IMR-90 (cell line): ENCODE measurements at regions not wholly inside any gene's neighbourhood (a gene's known extent, or its start where the extent isn't known, plus 50 kb on each side); places are given as distances from the start of the nearest gene placed in this dataset.
"Not testable (repeated sequence)": the region's sequence is repeated elsewhere in the genome, so short reads cannot be mapped to it uniquely, and the experiment has no call there.

Experiments used
- ATAC-seq: fragments of 200-7000 bp; cut with Tn5 transposase; 2 replicates; pipeline ENCODE4 v1.9.1; 2020; ENCODE audit warnings: low read depth, mild to moderate bottlenecking, moderate library complexity
- BruUV-seq: library from RNA; stranded (reverse); fragments of 400-500 nt; replicated peaks from 2 replicates; lab custom pipeline; 2021; lab: Mats Ljungman, UMichigan
- CTCF ChIA-PET: fragments of 300-600 bp; formaldehyde crosslinking; extraction: SDS; loops from one replicate; lab custom pipeline; 2021; ENCODE audit warnings: antibody characterized with exemption; lab: Yijun Ruan, JAX
- POLR2A ChIA-PET: fragments of 300-600 bp; sonication (Branson Sonifier 250); formaldehyde crosslinking; loops from one replicate; lab custom pipeline; 2022; ENCODE audit warnings: antibody characterized with exemption; ENCODE audit not compliant: unreplicated experiment; lab: Charles Lee
- DNase-seq: peaks from one replicate; pipeline ENCODE4 v3.0.0; 2013
- H2AFZ ChIP-seq: replicated peaks from 2 replicates; pipeline ENCODE3; 2013; ENCODE audit warnings: low read length, mild to moderate bottlenecking; ENCODE audit not compliant: poor library complexity
- H2AK5ac ChIP-seq: 2 replicates; pipeline ENCODE4 v1.6.1; 2013; ENCODE audit warnings: low read depth, low read length, inconsistent platforms
- H2AK9ac ChIP-seq: replicated peaks from 2 replicates; pipeline ENCODE3; 2013; ENCODE audit warnings: mild to moderate bottlenecking, low read depth, low read length, moderate library complexity; ENCODE audit not compliant: poor library complexity
- H2BK120ac ChIP-seq: 2 replicates; pipeline ENCODE4 v1.6.1; 2013; ENCODE audit warnings: low read depth, low read length, inconsistent platforms
- H2BK15ac ChIP-seq: 3 replicates; pipeline ENCODE4 v1.6.1; 2013; ENCODE audit warnings: low read depth, low read length, inconsistent platforms
- H2BK20ac ChIP-seq: 2 replicates; pipeline ENCODE4 v1.6.1; 2013; ENCODE audit warnings: low read depth, mild to moderate bottlenecking, inconsistent platforms, low read length, moderate library complexity
- H2BK5ac ChIP-seq: 2 replicates; pipeline ENCODE4 v1.6.1; 2013; ENCODE audit warnings: mild to moderate bottlenecking, low read depth, low read length, inconsistent platforms; ENCODE audit not compliant: poor library complexity, severe bottlenecking
- H3K14ac ChIP-seq: replicated peaks from 2 replicates; pipeline ENCODE4 v1.6.1; 2013; ENCODE audit warnings: low read depth, low read length, inconsistent platforms
- H3K18ac ChIP-seq: 2 replicates; pipeline ENCODE4 v1.6.1; 2013; ENCODE audit warnings: low read depth, low read length, control low read depth
- H3K23ac ChIP-seq: 2 replicates; pipeline ENCODE4 v1.6.1; 2013; ENCODE audit warnings: low read depth, low read length, inconsistent platforms
- H3K27ac ChIP-seq: 2 replicates; pipeline ENCODE4 v1.5.1; 2013; ENCODE audit warnings: mild to moderate bottlenecking, control low read depth, low read length; ENCODE audit not compliant: insufficient read depth
- H3K27me3 ChIP-seq: 2 replicates; pipeline ENCODE4 v1.6.1; 2013; ENCODE audit warnings: low read length; ENCODE audit not compliant: control insufficient read depth, insufficient read depth
- H3K36me3 ChIP-seq: 2 replicates; pipeline ENCODE4 v1.6.1; 2013; ENCODE audit warnings: low read length, mixed read lengths; ENCODE audit not compliant: control insufficient read depth, insufficient read depth
- H3K4ac ChIP-seq: 2 replicates; pipeline ENCODE4 v1.6.1; 2013; ENCODE audit warnings: low read depth, low read length, inconsistent platforms
- H3K4me1 ChIP-seq: 2 replicates; pipeline ENCODE4 v1.6.1; 2013; ENCODE audit warnings: low read length, mixed read lengths; ENCODE audit not compliant: control insufficient read depth, insufficient read depth
- H3K4me2 ChIP-seq: 2 replicates; pipeline ENCODE4 v1.6.1; 2013; ENCODE audit warnings: low read depth, mild to moderate bottlenecking, control low read depth, low read length, moderate library complexity
- H3K4me3 ChIP-seq: 2 replicates; pipeline ENCODE4 v1.5.1; 2013; ENCODE audit warnings: low read depth, mild to moderate bottlenecking, control low read depth, low read length, moderate library complexity; ENCODE audit not compliant: insufficient read depth
- H3K56ac ChIP-seq: 2 replicates; pipeline ENCODE4 v1.6.1; 2013; ENCODE audit warnings: low read length, inconsistent platforms; ENCODE audit not compliant: insufficient read depth; ENCODE audit errors: extremely low read depth
- H3K79me1 ChIP-seq, 2 experiments: 2 replicates each; pipeline ENCODE4 v1.6.1; 2013; ENCODE audit warnings: low read length in 2 of 2, inconsistent platforms in 1 of 2, low read depth in 1 of 2
- H3K9ac ChIP-seq: 2 replicates; pipeline ENCODE4 v1.6.1; 2013; ENCODE audit warnings: low read depth, low read length, control low read depth
- H3K9me1 ChIP-seq: 2 replicates; pipeline ENCODE4 v1.6.1; 2013; ENCODE audit warnings: low read length, inconsistent platforms; ENCODE audit not compliant: insufficient read depth
- H3K9me3 ChIP-seq: 2 replicates; pipeline ENCODE4 v1.6.1; 2013; ENCODE audit warnings: low read length; ENCODE audit not compliant: control insufficient read depth, insufficient read depth
- H4K20me1 ChIP-seq: 2 replicates; pipeline ENCODE4 v1.6.1; 2013; ENCODE audit warnings: low read length, inconsistent platforms; ENCODE audit not compliant: insufficient read depth
- H4K5ac ChIP-seq: 2 replicates; pipeline ENCODE4 v1.6.1; 2013; ENCODE audit warnings: mild to moderate bottlenecking, low read depth, low read length, control low read depth
- H4K8ac ChIP-seq, 2 experiments: 2 replicates each; pipeline ENCODE4 v1.6.1; 2013; ENCODE audit warnings: low read depth in 2 of 2, low read length in 2 of 2, control low read depth in 1 of 2, inconsistent platforms in 1 of 2
- H4K91ac ChIP-seq: 2 replicates; pipeline ENCODE4 v1.6.1; 2013; ENCODE audit warnings: low read depth, low read length, inconsistent platforms; ENCODE audit not compliant: insufficient read depth
- MAFK ChIP-seq: IDR thresholded peaks from 2 replicates; pipeline ENCODE4 v1.6.1; 2012; ENCODE audit warnings: low read depth, low read length, improper control_type of control experiment
- MAZ ChIP-seq: IDR thresholded peaks from 2 replicates; pipeline ENCODE4 v1.6.1; 2012; ENCODE audit warnings: low read depth, mild to moderate bottlenecking, low read length, improper control_type of control experiment, moderate library complexity, borderline replicate concordance
- WGBS, 2 experiments: methylation state at CpG; one replicate each; pipeline versions ENCODE4 v1.1.5 to v1.1.7; 2013; ENCODE audit warnings: missing lambda C conversion rate in 2 of 2; ENCODE audit not compliant: insufficient read length in 1 of 2; ENCODE audit errors: extremely low coverage in 2 of 2; 5-methylcytosine and 5-hydroxymethylcytosine counted together
- dilution Hi-C: fragments of 300-500 bp; cut with HindIII; formaldehyde crosslinking; loops from one replicate; pipeline ENCODE4 v1.14.3; 2018; ENCODE audit warnings: low sequenced_read_pairs; ENCODE audit not compliant: unreplicated experiment
- in situ Hi-C: fragments of 300-500 bp; cut with MboI; formaldehyde crosslinking; loops from 3 replicates; pipeline ENCODE4 v1.14.3; 2019; ENCODE audit warnings: low sequenced_read_pairs, inconsistent platforms, mixed read lengths
- intact Hi-C: fragments of 100-400 bp; cut with micrococcal nuclease; formaldehyde crosslinking; loops from 2 replicates; pipeline ENCODE4 v1.10.0; 2022

DNA sequence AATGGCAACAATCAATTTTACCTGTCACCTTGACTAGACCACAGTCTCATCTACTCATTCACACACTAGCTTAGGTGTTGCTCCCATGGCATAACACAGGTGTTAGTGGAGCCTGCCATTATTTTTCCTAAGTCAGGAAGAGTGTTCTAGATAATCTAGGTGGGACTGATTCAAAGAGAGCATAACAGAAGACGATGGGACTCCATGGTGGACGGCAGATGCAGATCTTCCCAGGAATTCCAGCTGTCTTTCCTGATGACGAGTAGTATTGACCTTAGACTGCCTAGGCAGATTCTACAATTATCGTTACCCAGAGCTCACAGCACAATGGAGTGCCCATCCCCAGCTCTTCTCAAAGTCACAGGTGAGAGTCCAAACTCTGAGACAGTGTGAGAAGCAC is 589.0 kb downstream of the TMEM121 start:
- CTCF ChIA-PET: no interaction called here
- no peak overlapping the region for H2AFZ ChIP-seq
- WGBS, 2 experiments: no CpG with 5 or more reads among the region's 4 CpGs

DNA sequence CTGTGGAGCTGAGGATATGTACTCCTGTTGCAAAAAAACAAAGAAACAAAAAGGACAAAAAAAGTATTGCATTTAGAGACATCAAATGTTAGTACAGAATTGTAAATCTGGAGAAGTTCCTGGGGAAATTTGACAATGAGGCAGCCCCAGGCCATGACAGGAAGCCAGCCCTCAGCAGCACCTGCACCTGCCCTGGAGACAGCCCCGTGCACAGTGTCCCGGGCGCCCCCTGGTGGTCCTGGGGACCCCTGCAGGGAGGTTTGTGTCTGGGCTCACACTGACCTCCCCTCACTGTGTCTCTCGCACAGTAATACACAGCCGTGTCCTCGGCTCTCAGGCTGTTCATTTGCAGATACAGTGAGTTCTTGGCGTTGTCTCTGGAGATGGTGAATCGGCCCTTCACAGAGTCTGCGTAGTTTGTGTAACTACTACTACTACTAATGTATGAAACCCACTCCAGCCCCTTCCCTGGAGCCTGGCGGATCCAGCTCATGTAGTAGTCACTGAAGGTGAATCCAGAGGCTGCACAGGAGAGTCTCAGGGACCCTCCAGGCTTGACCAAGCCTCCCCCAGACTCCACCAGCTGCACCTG is 590.1 kb downstream of the TMEM121 start:
- H4K5ac ChIP-seq, H2BK5ac ChIP-seq, H2BK120ac ChIP-seq, H2BK15ac ChIP-seq, H3K79me1 ChIP-seq, H3K36me3 ChIP-seq, H4K20me1 ChIP-seq, H3K27ac ChIP-seq, H3K9me1 ChIP-seq, H2AK9ac ChIP-seq, H2AFZ ChIP-seq, H3K27me3 ChIP-seq, DNase-seq, H4K8ac ChIP-seq, POLR2A ChIA-PET, H3K9ac ChIP-seq, H2AK5ac ChIP-seq, H3K14ac ChIP-seq, H3K23ac ChIP-seq, H3K4ac ChIP-seq, H3K4me1 ChIP-seq, CTCF ChIA-PET, H4K91ac ChIP-seq, H3K18ac ChIP-seq, H2BK20ac ChIP-seq, H3K4me3 ChIP-seq, in situ Hi-C loops, BruUV-seq, dilution Hi-C loops, intact Hi-C loops, H3K4me2 ChIP-seq, H3K56ac ChIP-seq, ATAC-seq: not testable (repeated sequence)
- H3K9me3 ChIP-seq: peaks cover 12% of the 10 kb centered on the region
- WGBS, 2 experiments: no CpG with 5 or more reads among the region's 10 CpGs

More for the DNA sequence above, 589.0 kb downstream of the TMEM121 start:
- Histone ChIP-seq H4K8ac (no peak overlapping the region), H3K4me1 (no peaks in the 10 kb centered on the region), H4K20me1 (no peaks in the 10 kb centered on the region), H3K27ac (no peak overlapping the region), H3K18ac (no peak overlapping the region), H3K9me1 (no peaks in the 10 kb centered on the region), H3K4me2 (no peak overlapping the region), H3K9ac (no peak overlapping the region), H3K4ac (no peak overlapping the region), H3K56ac (no peak overlapping the region), H3K27me3 (no peaks in the 10 kb centered on the region), H3K14ac (no peak overlapping the region), H2AK5ac (no peak overlapping the region), H3K23ac (no peak overlapping the region), H2BK5ac (no peak overlapping the region), H2AK9ac (no peak overlapping the region), H3K36me3 (no peaks in the 10 kb centered on the region), H2BK120ac (no peak overlapping the region), H4K5ac (no peak overlapping the region), H3K9me3 (peaks cover 11% of the 10 kb centered on the region), H3K4me3 (no peak overlapping the region), H2BK15ac (no peak overlapping the region), H4K91ac (no peak overlapping the region), H2BK20ac (no peak overlapping the region), H3K79me1 (no peaks in the 10 kb centered on the region)
- DNase-seq (no peak), ATAC-seq (no peak)
- dilution Hi-C loops (no loop called here), intact Hi-C loops (no loop called here), in situ Hi-C loops (no loop called here)
- no TSS peak for BruUV-seq
- TF ChIP-seq MAZ (no peak), MAFK (no peak)
- POLR2A ChIA-PET: no interaction called here
